ENCODE measurements at regions not wholly inside any gene's neighbourhood (a gene's known extent, or its start where the extent isn't known, plus 50 kb on each side); places are given as distances from the start of the nearest gene placed in this dataset.

- Histone ChIP-seq H3K9ac (ENCODE audit: low read length in 3 of 3) (no peak overlapping the region), H3K4me1 (ENCODE audit: control insufficient read depth in 2 of 3, insufficient read depth in 2 of 3, low read depth in 1 of 3, low read length in 3 of 3) (no peaks in the 10 kb centered on the region), H3K9me3 (ENCODE audit: control insufficient read depth in 2 of 3, insufficient read depth in 1 of 3, low read length in 3 of 3) (no peaks in the 10 kb centered on the region), H3K36me3 (ENCODE audit: control insufficient read depth in 2 of 3, insufficient read depth in 3 of 3, low read length in 3 of 3) (no peaks in the 10 kb centered on the region), H3K27me3 (ENCODE audit: control insufficient read depth, insufficient read depth, low read length) (no peaks in the 10 kb centered on the region), H3K27ac (ENCODE audit: low read depth in 2 of 2, low read length in 2 of 2) (no peak overlapping the region), H3K4me3 (ENCODE audit: low read length in 3 of 3) (no peak overlapping the region)
- no peak for DNase-seq
- intact Hi-C loops (cut with DNase I), result no loop called here
- no peak for TF ChIP-seq CTCF (IDR thresholded peaks at IDR 0.05; ENCODE audit: borderline replicate concordance, extremely low read depth, insufficient read depth)
- FAIRE-seq, result no peak
These were observed 496.0 kb downstream of the CDH8 start for GRCh38 chr16:61540216-61540615.

GRCh38 chr16:61530697-61531096, 505.5 kb downstream of the CDH8 start:
- DNase-seq, result no peak
- Histone ChIP-seq H3K4me1 (ENCODE audit: control insufficient read depth in 2 of 3, insufficient read depth in 2 of 3, low read depth in 1 of 3, low read length in 3 of 3) (no peaks in the 10 kb centered on the region), H3K9me3 (ENCODE audit: control insufficient read depth in 2 of 3, insufficient read depth in 1 of 3, low read length in 3 of 3) (no peaks in the 10 kb centered on the region), H3K9ac (ENCODE audit: low read length in 3 of 3) (no peak overlapping the region), H3K27me3 (ENCODE audit: control insufficient read depth, insufficient read depth, low read length) (no peaks in the 10 kb centered on the region), H3K27ac (ENCODE audit: low read depth in 2 of 2, low read length in 2 of 2) (no peak overlapping the region), H3K4me3 (ENCODE audit: low read length in 3 of 3) (no peak overlapping the region), H3K36me3 (ENCODE audit: control insufficient read depth in 2 of 3, insufficient read depth in 3 of 3, low read length in 3 of 3) (no peaks in the 10 kb centered on the region)
- FAIRE-seq, result no peak
- intact Hi-C loops (cut with DNase I), result no loop called here
- no peak for TF ChIP-seq CTCF (IDR thresholded peaks at IDR 0.05; ENCODE audit: borderline replicate concordance, extremely low read depth, insufficient read depth)

GRCh38 chr16:61500851-61501250, 535.4 kb downstream of the CDH8 start:
- Histone ChIP-seq H3K27ac (ENCODE audit: low read depth in 2 of 2, low read length in 2 of 2) (no peak overlapping the region), H3K9me3 (ENCODE audit: control insufficient read depth in 2 of 3, insufficient read depth in 1 of 3, low read length in 3 of 3) (no peaks in the 10 kb centered on the region), H3K9ac (ENCODE audit: low read length in 3 of 3) (no peak overlapping the region), H3K27me3 (ENCODE audit: control insufficient read depth, insufficient read depth, low read length) (no peaks in the 10 kb centered on the region), H3K4me3 (ENCODE audit: low read length in 3 of 3) (no peak overlapping the region), H3K4me1 (ENCODE audit: control insufficient read depth in 2 of 3, insufficient read depth in 2 of 3, low read depth in 1 of 3, low read length in 3 of 3) (no peaks in the 10 kb centered on the region), H3K36me3 (ENCODE audit: control insufficient read depth in 2 of 3, insufficient read depth in 3 of 3, low read length in 3 of 3) (no peaks in the 10 kb centered on the region)
- TF ChIP-seq CTCF (IDR thresholded peaks at IDR 0.05; ENCODE audit: borderline replicate concordance, extremely low read depth, insufficient read depth), result no peak
- FAIRE-seq, result no peak
- no peak for DNase-seq
- intact Hi-C loops (cut with DNase I), result no loop called here

- no peaks in the 10 kb centered on the region for H3K4me1 ChIP-seq (ENCODE audit: control insufficient read depth in 2 of 3, insufficient read depth in 2 of 3, low read depth in 1 of 3, low read length in 3 of 3)
- DNase-seq (no peak), FAIRE-seq (no peak)
- H3K9ac ChIP-seq (ENCODE audit: low read length in 3 of 3), result no peak overlapping the region
- intact Hi-C loops (cut with DNase I), result no loop called here
- no peak for TF ChIP-seq CTCF (IDR thresholded peaks at IDR 0.05; ENCODE audit: borderline replicate concordance, extremely low read depth, insufficient read depth)
- H3K36me3 ChIP-seq (ENCODE audit: control insufficient read depth in 2 of 3, insufficient read depth in 3 of 3, low read length in 3 of 3), result no peaks in the 10 kb centered on the region
- H3K4me3 ChIP-seq (ENCODE audit: low read length in 3 of 3), result no peak overlapping the region
- no peak overlapping the region for H3K27ac ChIP-seq (ENCODE audit: low read depth in 2 of 2, low read length in 2 of 2)
- no peaks in the 10 kb centered on the region for H3K27me3 ChIP-seq (ENCODE audit: control insufficient read depth, insufficient read depth, low read length)
- H3K9me3 ChIP-seq (ENCODE audit: control insufficient read depth in 2 of 3, insufficient read depth in 1 of 3, low read length in 3 of 3), result no peaks in the 10 kb centered on the region
These were observed 556.0 kb downstream of the CDH8 start for GRCh38 chr16:61480250-61480649.

Measured in kidney (tissue), 13 donors.